ENCODE measurements at regions not wholly inside any gene's neighbourhood (a gene's known extent, or its start where the extent isn't known, plus 50 kb on each side); places are given as distances from the start of the nearest gene placed in this dataset.

DNA sequence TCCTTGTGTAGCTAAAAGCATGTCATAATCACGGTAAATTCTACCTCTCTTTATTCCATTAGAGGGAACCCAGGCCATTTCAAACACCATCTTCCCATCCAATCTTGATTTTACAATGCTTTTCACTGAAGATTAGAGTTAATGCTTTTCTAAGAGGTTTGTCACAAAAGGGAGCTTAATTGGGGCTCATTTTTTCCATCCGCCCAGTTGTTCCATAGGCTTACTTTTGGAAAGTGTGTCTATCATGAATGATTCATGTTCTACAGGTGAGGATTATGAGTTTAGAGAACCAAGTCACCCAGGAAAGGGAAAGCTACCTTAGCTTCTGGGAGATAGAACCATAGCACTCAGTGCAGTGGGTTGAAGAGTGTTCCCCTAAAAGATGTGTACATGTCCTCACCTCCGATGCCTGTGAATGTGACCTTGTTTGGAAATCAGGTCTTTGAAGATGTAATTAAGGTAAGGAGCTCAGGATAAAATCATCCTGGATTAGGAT, 286.9 kb upstream of the RUNX1 start:
- WGBS, 3 donors: 92 to 97% (median 96%) methylated on average over 3 of the region's 3 CpGs
- H3K27ac ChIP-seq (ENCODE audit: low read depth, low read length): no peak overlapping the region

- 76 to 83% (median 76%) methylated on average over 9 of the region's 9 CpGs for WGBS, 3 donors
- no peak overlapping the region for H3K27ac ChIP-seq (ENCODE audit: low read depth, low read length)
Measured at GRCh38 chr21:35333831-35334618, 284.9 kb upstream of the RUNX1 start.

DNA sequence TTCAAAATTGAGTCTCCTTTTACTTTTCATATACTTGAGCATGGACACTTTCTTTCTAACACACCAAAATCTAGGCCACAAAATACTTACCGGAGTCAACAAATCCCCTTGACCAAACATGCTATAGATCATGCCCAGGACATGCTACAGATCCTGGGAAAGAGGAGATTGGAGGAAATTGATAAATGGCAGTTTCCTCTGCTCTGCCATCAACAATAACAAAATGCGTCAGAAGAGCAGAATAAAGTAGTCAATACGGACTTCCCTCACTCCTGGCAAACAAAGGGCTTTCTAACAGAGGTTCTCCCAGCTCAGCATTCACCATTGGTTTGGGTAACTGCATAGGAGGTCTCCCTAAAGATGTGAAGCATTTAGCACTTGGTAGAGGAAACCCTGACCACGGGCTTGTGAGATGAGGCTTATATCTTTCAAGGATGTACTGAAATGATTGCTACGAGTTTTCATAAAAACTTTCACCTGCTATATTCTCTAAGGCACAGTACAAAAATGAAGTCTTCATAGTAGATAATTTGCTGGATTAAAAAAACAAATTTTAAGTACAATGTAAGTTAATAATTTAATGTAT, 283.8 kb upstream of the RUNX1 start:
- H3K27ac ChIP-seq (ENCODE audit: low read depth, low read length): no peak overlapping the region
- WGBS, 3 donors: 71 to 82% (median 80%) methylated on average over 5 of the region's 5 CpGs

- H3K27ac ChIP-seq (ENCODE audit: low read depth, low read length): no peak overlapping the region
- WGBS, 3 donors: 45 to 82% (median 76%) methylated on average over 4 of the region's 4 CpGs
Measured at GRCh38 chr21:35329940-35330660, 281.0 kb upstream of the RUNX1 start.

DNA sequence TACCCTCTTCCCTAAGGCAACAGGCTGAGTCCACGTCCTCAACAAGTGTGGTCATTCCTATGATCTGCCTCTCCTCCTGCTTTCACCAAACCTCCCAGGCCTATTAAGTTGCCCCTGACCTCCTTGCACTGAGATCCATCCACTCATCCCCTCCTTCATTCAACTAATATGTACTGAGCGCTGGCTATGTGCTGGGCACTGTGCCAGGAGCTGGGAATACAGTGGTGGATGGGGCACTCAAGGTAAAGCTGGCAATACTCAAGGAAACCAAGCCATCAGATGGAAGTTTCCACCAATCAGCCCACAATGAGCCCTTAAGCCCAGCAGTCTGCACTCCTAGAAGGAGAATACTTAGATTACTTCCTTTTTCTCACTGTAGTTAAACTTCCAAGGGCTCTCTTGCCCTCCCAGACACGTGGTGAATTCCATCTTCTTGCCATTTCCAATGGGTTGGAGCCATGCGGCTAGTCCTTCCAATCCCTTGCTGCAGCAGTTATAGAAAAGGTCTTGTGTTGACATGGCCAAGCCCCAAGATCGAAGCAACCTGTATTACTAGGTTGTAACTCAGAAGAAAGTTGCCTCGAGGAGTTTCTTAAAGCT, 279.9 kb upstream of the RUNX1 start:
- 81 to 86% (median 81%) methylated on average over 6 of the region's 6 CpGs for WGBS, 3 donors
- H3K27ac ChIP-seq (ENCODE audit: low read depth, low read length): no peak overlapping the region

DNA sequence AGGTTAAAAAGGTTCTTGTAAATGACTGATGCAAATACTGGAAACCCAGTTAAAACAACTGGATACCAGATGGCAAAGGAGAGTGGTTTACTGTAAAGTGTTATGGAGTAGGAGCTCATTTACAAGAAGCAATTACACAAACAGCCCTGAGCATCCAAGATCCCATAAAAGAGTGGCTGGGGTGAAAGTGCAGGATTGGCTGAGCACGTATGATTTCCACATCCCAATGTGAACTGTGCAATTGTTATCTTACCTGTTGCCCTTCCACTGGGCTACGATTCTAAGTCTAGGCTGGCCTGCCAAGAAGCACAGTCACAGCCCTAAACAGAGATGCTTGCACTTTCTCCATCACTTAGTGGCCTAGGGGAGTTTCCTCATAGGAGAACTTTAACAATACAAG, 277.6 kb upstream of the RUNX1 start:
- 58 to 86% (median 85%) methylated on average over 2 of the region's 2 CpGs for WGBS, 3 donors
- no peak overlapping the region for H3K27ac ChIP-seq (ENCODE audit: low read depth, low read length)

- H3K27ac ChIP-seq (ENCODE audit: low read depth, low read length): no peak overlapping the region
- 38 to 56% (median 38%) methylated on average over 2 of the region's 2 CpGs for WGBS, 3 donors
Measured at GRCh38 chr21:35325953-35326352, 276.9 kb upstream of the RUNX1 start.

DNA sequence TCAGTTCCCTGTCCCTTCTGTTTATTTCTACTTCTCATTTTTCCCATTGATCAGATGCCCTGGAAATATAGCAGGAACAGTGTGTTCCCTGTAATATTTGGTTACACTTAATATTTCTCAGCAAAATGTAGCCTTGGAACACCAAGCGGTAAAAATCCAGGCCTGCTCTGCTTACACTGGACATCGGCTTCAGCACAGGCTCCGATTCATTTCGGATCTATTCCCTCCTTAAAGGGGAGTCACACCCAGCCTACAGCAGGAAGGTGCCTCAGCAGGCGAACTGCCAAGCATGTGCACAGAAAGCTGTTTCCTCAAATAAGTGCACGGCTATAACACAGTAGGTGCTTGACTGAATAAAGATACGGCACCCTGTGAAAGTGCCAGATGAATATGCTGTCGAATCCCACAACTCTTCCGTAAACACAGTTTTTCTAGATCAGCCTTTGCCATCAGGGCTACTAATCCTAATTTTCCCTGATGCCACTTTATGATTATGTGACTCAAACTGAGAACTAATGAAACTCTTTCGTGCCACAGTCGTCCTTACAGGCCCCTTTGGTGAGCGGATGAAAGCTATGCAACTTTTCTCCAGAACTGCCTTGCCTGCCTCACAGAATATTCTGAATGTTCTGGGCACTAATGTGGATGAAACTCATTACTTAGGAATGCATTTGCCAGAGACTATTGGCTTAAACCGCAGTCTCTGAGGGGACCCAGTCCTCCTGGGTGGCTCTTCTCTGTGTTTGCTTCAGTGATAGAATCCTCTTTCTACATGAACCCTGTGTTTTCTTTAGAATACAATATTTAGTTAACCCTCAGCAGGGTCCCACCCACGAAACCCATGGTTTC, 275.5 kb upstream of the RUNX1 start:
- H3K27ac ChIP-seq (ENCODE audit: low read depth, low read length): no peak overlapping the region
- 67 to 78% (median 76%) methylated on average over 14 of the region's 14 CpGs for WGBS, 3 donors

- no peak overlapping the region for H3K27ac ChIP-seq (ENCODE audit: low read depth, low read length)
- WGBS, 3 donors: 53 to 57% (median 57%) methylated on average over 9 of the region's 9 CpGs
Measured at GRCh38 chr21:35323947-35324346, 274.8 kb upstream of the RUNX1 start.

- 62 to 63% (median 62%) methylated on average over 8 of the region's 8 CpGs for WGBS, 3 donors
- no peak overlapping the region for H3K27ac ChIP-seq (ENCODE audit: low read depth, low read length)
Measured at GRCh38 chr21:35321322-35322200, 272.5 kb upstream of the RUNX1 start.

- 77 to 89% (median 86%) methylated on average over 11 of the region's 11 CpGs for WGBS, 3 donors
- no peak overlapping the region for H3K27ac ChIP-seq (ENCODE audit: low read depth, low read length)
Measured at GRCh38 chr21:35319684-35320283, 270.7 kb upstream of the RUNX1 start.

- WGBS, 3 donors: 28 to 77% (median 71%) methylated on average over 4 of the region's 4 CpGs
Measured at GRCh38 chr21:35316933-35317332, 267.8 kb upstream of the RUNX1 start.

GRCh38 chr21:35316456-35316855, 267.4 kb upstream of the RUNX1 start:
- H3K27ac ChIP-seq (ENCODE audit: low read depth, low read length): no peak overlapping the region

More at GRCh38 chr21:35316933-35317332, 267.8 kb upstream of the RUNX1 start:
- H3K27ac ChIP-seq (ENCODE audit: low read depth, low read length): no peak overlapping the region

DNA sequence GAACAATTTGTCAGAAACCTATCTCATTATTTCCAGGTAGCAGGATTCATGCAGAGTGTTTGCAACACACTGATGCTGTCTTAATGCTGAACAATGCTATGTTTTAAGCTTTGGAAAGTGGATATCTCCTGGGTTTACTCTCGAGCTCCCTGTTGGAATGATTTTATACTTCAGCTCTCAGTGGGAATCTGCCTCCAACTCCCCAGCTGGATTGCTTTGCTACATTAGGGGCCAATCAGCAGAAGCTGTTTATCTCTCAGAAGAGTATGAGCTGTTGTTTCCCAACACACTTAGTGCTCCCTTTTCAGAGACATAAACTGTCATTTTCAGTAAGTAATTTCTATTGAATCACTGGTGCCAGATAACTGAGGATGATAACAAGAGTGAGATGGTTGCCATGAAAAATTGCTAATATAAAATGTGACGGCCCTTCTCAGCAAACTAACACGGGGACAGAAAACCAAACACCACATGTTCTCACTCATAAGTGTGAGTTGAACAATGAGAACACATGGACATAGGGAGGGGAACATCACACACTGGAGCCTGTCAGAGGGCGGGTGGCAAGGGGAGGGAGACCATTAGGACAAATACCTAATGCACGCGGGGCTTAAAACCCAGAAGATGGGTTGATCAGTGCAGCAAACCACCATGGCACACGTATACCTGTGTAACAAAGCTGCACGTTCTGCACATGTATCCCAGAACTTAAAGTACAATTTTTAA, 265.9 kb upstream of the RUNX1 start:
- WGBS, 3 donors: 60 to 74% (median 71%) methylated on average over 8 of the region's 8 CpGs
- H3K27ac ChIP-seq (ENCODE audit: low read depth, low read length): no peak overlapping the region

- no peak overlapping the region for H3K27ac ChIP-seq (ENCODE audit: low read depth, low read length)
- 88 to 94% (median 88%) methylated on average over 3 of the region's 3 CpGs for WGBS, 3 donors
Measured at GRCh38 chr21:35311985-35312384, 262.9 kb upstream of the RUNX1 start.

DNA sequence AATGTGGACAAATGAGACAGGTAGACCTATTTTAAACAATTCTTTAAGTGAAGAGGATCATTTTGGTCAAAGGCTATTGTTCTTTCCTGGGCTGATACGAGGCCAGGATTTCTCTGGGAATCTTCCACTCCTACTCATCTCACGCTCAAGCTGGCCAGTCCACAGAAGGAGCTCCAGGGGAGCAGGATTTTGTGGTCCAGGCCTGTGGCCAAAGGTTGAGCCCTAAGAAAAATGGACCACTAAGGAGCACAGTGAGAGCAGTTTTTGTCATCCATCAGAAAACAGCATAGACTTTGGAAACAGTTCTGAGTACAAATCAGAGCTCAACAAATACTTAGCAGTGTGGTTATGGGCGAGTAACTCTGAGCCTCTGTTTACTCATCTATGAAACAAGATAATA, 260.2 kb upstream of the RUNX1 start:
- H3K27ac ChIP-seq (ENCODE audit: low read depth, low read length): no peak overlapping the region
- WGBS, 3 donors: 62 to 69% (median 63%) methylated on average over 3 of the region's 3 CpGs
